Spleen (tissue), 11 donors: ENCODE measurements at regions not wholly inside any gene's neighbourhood (a gene's known extent, or its start where the extent isn't known, plus 50 kb on each side); places are given as distances from the start of the nearest gene placed in this dataset.

Source experiments
- DNase-seq: peaks from one replicate; pipeline ENCODE4 v3.0.0-alpha.2; 2020
- H3K27ac ChIP-seq, 8 donors: fragments of 200-600 bp; sonication (generic) in 7 of 8; 1 replicate in 4 of 8; 2 replicates in 4 of 8; pipeline versions ENCODE4 v1.5.0 to v1.8.0; 2016 to 2021; ENCODE audit warnings: inconsistent platforms in 4 of 8, mild to moderate bottlenecking in 4 of 8, moderate library complexity in 1 of 8
- H3K27me3 ChIP-seq, 7 donors: fragments of 200-600 bp; sonication (generic) in 6 of 7; replicated peaks in 1 of 7; 1 replicate in 4 of 7; 2 replicates in 3 of 7; pipeline versions ENCODE4 v1.5.0 to v1.8.0; 2016 to 2021; ENCODE audit warnings: inconsistent platforms in 3 of 7, mild to moderate bottlenecking in 1 of 7
- H3K36me3 ChIP-seq, 6 donors: fragments of 200-600 bp; sonication (generic) in 5 of 6; 1 replicate in 4 of 6; 2 replicates in 2 of 6; pipeline versions ENCODE4 v1.5.0 to v1.8.0; 2016 to 2021; ENCODE audit warnings: inconsistent platforms in 2 of 6
- H3K4me1 ChIP-seq, 6 donors: fragments of 200-600 bp; sonication (generic) in 5 of 6; 1 replicate in 3 of 6; 2 replicates in 3 of 6; pipeline versions ENCODE4 v1.5.0 to v1.8.0; 2016 to 2021; ENCODE audit warnings: inconsistent platforms in 3 of 6
- H3K4me3 ChIP-seq, 8 donors: fragments of 200-600 bp; sonication (generic) in 7 of 8; 1 replicate in 4 of 8; 2 replicates in 4 of 8; pipeline versions ENCODE4 v1.5.0 to v1.8.0; 2016 to 2021; ENCODE audit warnings: inconsistent platforms in 4 of 8, mild to moderate bottlenecking in 4 of 8, moderate library complexity in 2 of 8
- H3K9me3 ChIP-seq, 8 donors: fragments of 200-600 bp; sonication (generic) in 7 of 8; 1 replicate in 4 of 8; 2 replicates in 4 of 8; pipeline versions ENCODE4 v1.5.0 to v1.8.0; 2016 to 2021; ENCODE audit warnings: inconsistent platforms in 4 of 8
- POLR2A ChIP-seq, 3 donors: fragments of 450-650 bp; IDR thresholded peaks; one replicate each; pipeline ENCODE4 v1.5.1; 2017; ENCODE audit warnings: antibody characterized with exemption in 3 of 3, mild to moderate bottlenecking in 1 of 3
- POLR2AphosphoS5 ChIP-seq, 3 donors: sonication (generic); formaldehyde crosslinking; IDR thresholded peaks; one replicate each; pipeline ENCODE4 v1.5.1; 2017; ENCODE audit warnings: antibody characterized with exemption in 3 of 3
- WGBS, 5 donors: extraction: QIAGEN DNeasy Blood & Tissue Kit in 3 of 5; methylation state at CpG; one replicate each; pipeline versions ENCODE4 v1.1.5 to v1.1.7; 2013 to 2018; 5-methylcytosine and 5-hydroxymethylcytosine counted together
- intact Hi-C: fragments of 100-400 bp; cut with DNase I; formaldehyde crosslinking; loops from one replicate; pipeline ENCODE4 v1.15.0; 2023; ENCODE audit warnings: low total_unique reads
- TF ChIP-seq, protein P1 (sequence below), 11 experiments: fragments of 200-600 bp in 7 of 11; fragments of 450-650 bp in 4 of 11; sonication (generic) in 4 of 11; IDR thresholded peaks in 8 of 11; conservative IDR thresholded peaks in 3 of 11; 1 replicate in 7 of 11; 2 replicates in 4 of 11; pipeline versions ENCODE4 v1.4.0 to v1.8.0; 2016 to 2021; ENCODE audit warnings: antibody characterized with exemption in 11 of 11, inconsistent platforms in 4 of 11, mild to moderate bottlenecking in 1 of 11
- donor health status: healthy with polysubstance abuse.
- donor health status: DM: no; HTN: no; CAD: no; lungs with moderate emphysema.
- donor health status: DM: no; HTN: no; CAD: no.
- donor health status: Bipolar disorder and iron deficiency.
- donor health status: healthy.
- donor health status: DM: no; HTN: no; CAD: no.
- donor health status: DM: yes; HTN: yes; CAD: no.

- intact Hi-C loops = no loop called here
- Histone ChIP-seq H3K27me3 (no peaks in the 10 kb centered on the region), H3K4me3 (no peak overlapping the region), H3K27ac (no peak overlapping the region), H3K4me1 (no peaks in the 10 kb centered on the region), H3K9me3 (no peaks in the 10 kb centered on the region), H3K36me3 (no peaks in the 10 kb centered on the region)
- no peak for DNase-seq
- TF ChIP-seq, protein P1, sequence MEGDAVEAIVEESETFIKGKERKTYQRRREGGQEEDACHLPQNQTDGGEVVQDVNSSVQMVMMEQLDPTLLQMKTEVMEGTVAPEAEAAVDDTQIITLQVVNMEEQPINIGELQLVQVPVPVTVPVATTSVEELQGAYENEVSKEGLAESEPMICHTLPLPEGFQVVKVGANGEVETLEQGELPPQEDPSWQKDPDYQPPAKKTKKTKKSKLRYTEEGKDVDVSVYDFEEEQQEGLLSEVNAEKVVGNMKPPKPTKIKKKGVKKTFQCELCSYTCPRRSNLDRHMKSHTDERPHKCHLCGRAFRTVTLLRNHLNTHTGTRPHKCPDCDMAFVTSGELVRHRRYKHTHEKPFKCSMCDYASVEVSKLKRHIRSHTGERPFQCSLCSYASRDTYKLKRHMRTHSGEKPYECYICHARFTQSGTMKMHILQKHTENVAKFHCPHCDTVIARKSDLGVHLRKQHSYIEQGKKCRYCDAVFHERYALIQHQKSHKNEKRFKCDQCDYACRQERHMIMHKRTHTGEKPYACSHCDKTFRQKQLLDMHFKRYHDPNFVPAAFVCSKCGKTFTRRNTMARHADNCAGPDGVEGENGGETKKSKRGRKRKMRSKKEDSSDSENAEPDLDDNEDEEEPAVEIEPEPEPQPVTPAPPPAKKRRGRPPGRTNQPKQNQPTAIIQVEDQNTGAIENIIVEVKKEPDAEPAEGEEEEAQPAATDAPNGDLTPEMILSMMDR (IDR thresholded peaks at IDR 0.05 in 8 of 11, conservative IDR thresholded peaks at IDR 0.05 in 3 of 11) = no peak
- no peak for TF ChIP-seq POLR2A (IDR thresholded peaks at IDR 0.05)
- TF ChIP-seq POLR2AphosphoS5 (IDR thresholded peaks at IDR 0.05) = no peak
- WGBS, 5 donors = 56 to 77% (median 65%) methylated on average over 11 of the region's 11 CpGs
These were observed 52.7 kb upstream of the ERCC6L2 start for GRCh38 chr9:95822583-95823431.

DNA sequence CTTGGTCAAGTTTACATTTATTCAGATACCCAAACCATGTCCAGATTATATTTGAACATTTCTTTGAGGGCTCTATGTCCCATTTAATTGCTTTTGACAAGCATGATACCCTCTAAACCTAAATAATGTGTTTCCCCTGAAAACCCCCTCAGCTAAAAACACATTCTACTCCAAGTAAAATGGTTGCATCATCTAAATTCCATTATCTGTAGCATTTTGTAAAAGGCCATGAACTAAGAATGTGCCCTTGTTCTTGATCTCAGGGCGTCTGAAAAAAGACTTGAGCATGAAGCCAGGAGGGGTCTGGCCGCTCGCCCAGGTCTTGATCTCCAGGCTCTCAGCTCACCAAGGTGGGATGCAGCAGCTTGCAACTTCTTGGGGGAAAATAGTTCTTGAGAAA is 53.5 kb upstream of the ERCC6L2 start:
- H3K4me1 ChIP-seq = no peaks in the 10 kb centered on the region
- intact Hi-C loops = no loop called here
- no peaks in the 10 kb centered on the region for H3K27me3 ChIP-seq
- TF ChIP-seq, protein P1 (IDR thresholded peaks at IDR 0.05 in 8 of 11, conservative IDR thresholded peaks at IDR 0.05 in 3 of 11) = no peak
- TF ChIP-seq POLR2AphosphoS5 (IDR thresholded peaks at IDR 0.05) = no peak
- no peak for TF ChIP-seq POLR2A (IDR thresholded peaks at IDR 0.05)
- no peak overlapping the region for H3K4me3 ChIP-seq
- no peaks in the 10 kb centered on the region for H3K9me3 ChIP-seq
- H3K27ac ChIP-seq = no peak overlapping the region
- no peaks in the 10 kb centered on the region for H3K36me3 ChIP-seq
- WGBS, 5 donors = 83 to 91% (median 83%) methylated on average over 3 of the region's 3 CpGs
- DNase-seq = no peak

DNA sequence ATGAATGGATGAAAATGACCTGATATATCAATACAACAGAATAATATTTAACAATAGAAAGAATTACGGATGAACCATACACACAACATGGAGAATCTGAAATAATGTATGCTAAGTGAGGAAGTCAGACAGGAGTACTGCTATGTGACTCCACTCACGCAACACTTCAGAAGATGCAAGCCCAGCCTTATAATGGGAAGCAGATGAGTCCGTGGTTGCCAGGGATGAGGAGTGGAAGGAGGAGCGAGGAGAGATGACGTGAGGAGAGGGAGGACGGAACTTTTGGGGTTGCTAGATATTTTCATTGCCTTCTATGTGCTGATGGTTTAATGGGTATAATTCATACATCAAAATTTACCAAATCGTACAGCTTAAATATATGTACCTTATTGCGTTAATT is 55.4 kb upstream of the ERCC6L2 start:
- intact Hi-C loops = no loop called here
- Histone ChIP-seq H3K4me3 (no peak overlapping the region), H3K36me3 (no peaks in the 10 kb centered on the region), H3K4me1 (no peaks in the 10 kb centered on the region), H3K27ac (no peak overlapping the region), H3K9me3 (no peaks in the 10 kb centered on the region), H3K27me3 (no peaks in the 10 kb centered on the region)
- WGBS, 5 donors = 94 to 98% (median 96%) methylated on average over 8 of the region's 8 CpGs
- TF ChIP-seq POLR2A (IDR thresholded peaks at IDR 0.05) (no peak), POLR2AphosphoS5 (IDR thresholded peaks at IDR 0.05) (no peak)
- TF ChIP-seq, protein P1 (IDR thresholded peaks at IDR 0.05 in 8 of 11, conservative IDR thresholded peaks at IDR 0.05 in 3 of 11) = no peak
- DNase-seq = no peak

DNA sequence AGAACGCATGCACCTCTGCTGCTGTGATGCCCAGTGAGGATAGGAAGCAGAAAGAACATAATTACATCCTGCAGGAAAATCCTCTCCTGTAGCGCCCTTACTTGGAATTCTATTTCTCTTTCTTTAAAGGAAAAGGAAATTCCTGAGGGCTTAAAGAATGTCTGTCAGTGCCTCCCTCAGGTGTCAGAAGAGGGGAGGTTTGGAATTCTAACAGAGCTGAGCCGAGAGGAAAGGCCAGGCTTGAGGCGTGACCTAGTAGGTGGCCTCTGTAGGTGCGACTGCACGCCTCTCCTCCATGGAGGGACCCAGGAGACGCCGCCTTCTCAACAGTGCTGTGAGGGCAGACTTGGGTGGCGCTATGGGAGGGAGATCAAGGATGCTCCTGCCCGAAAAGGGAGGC is 55.9 kb upstream of the ERCC6L2 start:
- intact Hi-C loops = no loop called here
- no peak for DNase-seq
- Histone ChIP-seq H3K27ac (no peak overlapping the region), H3K36me3 (no peaks in the 10 kb centered on the region), H3K4me1 (no peaks in the 10 kb centered on the region), H3K9me3 (no peaks in the 10 kb centered on the region), H3K4me3 (no peak overlapping the region), H3K27me3 (no peaks in the 10 kb centered on the region)
- TF ChIP-seq POLR2A (IDR thresholded peaks at IDR 0.05) (no peak), POLR2AphosphoS5 (IDR thresholded peaks at IDR 0.05) (no peak)
- TF ChIP-seq, protein P1 (IDR thresholded peaks at IDR 0.05 in 8 of 11, conservative IDR thresholded peaks at IDR 0.05 in 3 of 11) = no peak
- WGBS, 5 donors = 84 to 92% (median 91%) methylated on average over 10 of the region's 10 CpGs
